Panc1 (cell line): ENCODE measurements at regions not wholly inside any gene's neighbourhood (a gene's known extent, or its start where the extent isn't known, plus 50 kb on each side); places are given as distances from the start of the nearest gene placed in this dataset.

Experiments used
- ATAC-seq: fragments of 200-7000 bp; cut with Tn5 transposase; 2 replicates; pipeline ENCODE4 v1.9.1; 2020; ENCODE audit warnings: mild to moderate bottlenecking, moderate library complexity
- BruUV-seq: library from RNA; stranded (reverse); fragments of 400-500 nt; replicated peaks from 2 replicates; lab custom pipeline; 2021; lab: Mats Ljungman, UMichigan
- CTCF ChIA-PET: fragments of 300-600 bp; sonication (Branson Sonifier 250); formaldehyde crosslinking; loops from one replicate; lab custom pipeline; 2022; ENCODE audit warnings: antibody characterized with exemption; lab: Charles Lee
- POLR2A ChIA-PET: fragments of 300-600 bp; sonication (Branson Sonifier 250); formaldehyde crosslinking; loops from one replicate; lab custom pipeline; 2022; ENCODE audit warnings: antibody characterized with exemption; lab: Charles Lee
- DNase-seq: peaks from one replicate; pipeline ENCODE4 v3.0.0-alpha.2; 2010; ENCODE audit warnings: low read depth, low spot score
- H3K27ac ChIP-seq: 2 replicates; pipeline ENCODE4 v1.5.1; 2011; ENCODE audit warnings: mild to moderate bottlenecking, low read length, inconsistent platforms
- H3K27me3 ChIP-seq: fragments of 200-500 bp; sonication (Bioruptor generic); 2 replicates; pipeline ENCODE4 v1.6.0; 2014; ENCODE audit warnings: low read length, inconsistent platforms; ENCODE audit not compliant: control insufficient read depth, insufficient read depth
- H3K36me3 ChIP-seq: fragments of 200-500 bp; sonication (Bioruptor generic); 2 replicates; pipeline ENCODE4 v1.5.1; 2014; ENCODE audit warnings: inconsistent platforms, mild to moderate bottlenecking, low read length, moderate library complexity; ENCODE audit not compliant: control insufficient read depth, insufficient read depth
- H3K4me1 ChIP-seq: 2 replicates; pipeline ENCODE4 v1.5.1; 2011; ENCODE audit warnings: inconsistent platforms, mild to moderate bottlenecking, low read length, moderate library complexity; ENCODE audit not compliant: control insufficient read depth, insufficient read depth
- H3K4me3 ChIP-seq, 2 experiments: 2 replicates each; pipeline ENCODE4 v1.5.1; 2011 to 2012; ENCODE audit warnings: low read depth in 2 of 2, low read length in 2 of 2, mild to moderate bottlenecking in 2 of 2, inconsistent platforms in 1 of 2, moderate library complexity in 1 of 2
- H3K9me3 ChIP-seq: fragments of 200-500 bp; sonication (Bioruptor generic); 2 replicates; pipeline ENCODE4 v1.5.1; 2014; ENCODE audit warnings: low read depth, mild to moderate bottlenecking, inconsistent platforms, low read length, moderate library complexity; ENCODE audit not compliant: control insufficient read depth, insufficient read depth
- POLR2AphosphoS5 ChIP-seq: IDR thresholded peaks from 2 replicates; pipeline ENCODE4 v1.6.1; 2012; ENCODE audit warnings: mild to moderate bottlenecking, low read depth, low read length, moderate library complexity
- SIN3A ChIP-seq: IDR thresholded peaks from 2 replicates; pipeline ENCODE4 v1.6.1; 2012; ENCODE audit warnings: low read depth, mild to moderate bottlenecking, low read length, moderate library complexity, borderline replicate concordance; ENCODE audit not compliant: insufficient read depth
- TCF7L2 ChIP-seq: IDR thresholded peaks from 2 replicates; pipeline ENCODE4 v1.6.1; 2011; ENCODE audit warnings: mild to moderate bottlenecking, low read depth, low read length, inconsistent platforms
- in situ Hi-C: cut with HindIII; loops from 2 replicates; pipeline ENCODE4 v1.10.0; 2016; ENCODE audit warnings: low sequenced_read_pairs, low pct_unique_long_range_greater_than_20kb
- intact Hi-C: fragments of 100-400 bp; cut with micrococcal nuclease; formaldehyde crosslinking; loops from one replicate; pipeline ENCODE4 v1.10.0; 2022; ENCODE audit not compliant: unreplicated experiment
- TF ChIP-seq, protein P1 (sequence below): fragments of 450-650 bp; IDR thresholded peaks from 2 replicates; pipeline ENCODE4 v1.5.1; 2017; ENCODE audit warnings: mild to moderate bottlenecking
- TF ChIP-seq, protein P2 (sequence below), 2 experiments: IDR thresholded peaks; 2 replicates each; pipeline ENCODE4 v1.6.1; 2011 to 2012; ENCODE audit warnings: low read depth in 2 of 2, control low read depth in 1 of 2, low read length in 1 of 2, mild to moderate bottlenecking in 1 of 2, moderate library complexity in 1 of 2; ENCODE audit not compliant: insufficient read depth in 1 of 2

DNA sequence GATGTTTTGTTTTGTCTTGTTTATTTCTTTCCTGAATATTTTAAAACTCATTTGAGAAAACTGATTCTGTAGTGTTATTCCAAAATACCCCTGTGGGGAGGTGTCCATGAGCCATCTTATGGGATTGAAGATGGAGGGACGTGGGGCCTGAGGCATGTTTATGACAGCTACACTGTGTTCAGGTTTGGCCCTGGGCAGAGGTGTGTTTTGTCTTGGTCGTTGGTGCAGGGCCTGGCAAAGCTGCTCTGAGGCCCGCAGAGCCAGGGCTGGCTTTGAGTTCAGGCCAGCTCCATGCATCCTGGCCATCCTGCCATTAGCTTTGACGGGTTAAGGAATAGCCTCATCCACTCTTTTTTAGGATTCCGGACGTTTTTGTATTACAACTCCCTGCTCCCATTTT lies 68.9 kb downstream of the TMEM18 start:
- BruUV-seq: no TSS peak
- CTCF ChIA-PET: no interaction called here
- Histone ChIP-seq H3K27ac (no peak overlapping the region), H3K4me1 (no peaks in the 10 kb centered on the region), H3K4me3 (no peak overlapping the region), H3K27me3 (no peaks in the 10 kb centered on the region), H3K9me3 (no peaks in the 10 kb centered on the region), H3K36me3 (no peaks in the 10 kb centered on the region)
- POLR2A ChIA-PET: no interaction called here
- no peak for TF ChIP-seq SIN3A
- TF ChIP-seq TCF7L2: no peak
- TF ChIP-seq, protein P1, sequence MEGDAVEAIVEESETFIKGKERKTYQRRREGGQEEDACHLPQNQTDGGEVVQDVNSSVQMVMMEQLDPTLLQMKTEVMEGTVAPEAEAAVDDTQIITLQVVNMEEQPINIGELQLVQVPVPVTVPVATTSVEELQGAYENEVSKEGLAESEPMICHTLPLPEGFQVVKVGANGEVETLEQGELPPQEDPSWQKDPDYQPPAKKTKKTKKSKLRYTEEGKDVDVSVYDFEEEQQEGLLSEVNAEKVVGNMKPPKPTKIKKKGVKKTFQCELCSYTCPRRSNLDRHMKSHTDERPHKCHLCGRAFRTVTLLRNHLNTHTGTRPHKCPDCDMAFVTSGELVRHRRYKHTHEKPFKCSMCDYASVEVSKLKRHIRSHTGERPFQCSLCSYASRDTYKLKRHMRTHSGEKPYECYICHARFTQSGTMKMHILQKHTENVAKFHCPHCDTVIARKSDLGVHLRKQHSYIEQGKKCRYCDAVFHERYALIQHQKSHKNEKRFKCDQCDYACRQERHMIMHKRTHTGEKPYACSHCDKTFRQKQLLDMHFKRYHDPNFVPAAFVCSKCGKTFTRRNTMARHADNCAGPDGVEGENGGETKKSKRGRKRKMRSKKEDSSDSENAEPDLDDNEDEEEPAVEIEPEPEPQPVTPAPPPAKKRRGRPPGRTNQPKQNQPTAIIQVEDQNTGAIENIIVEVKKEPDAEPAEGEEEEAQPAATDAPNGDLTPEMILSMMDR: no peak
- no peak for TF ChIP-seq POLR2AphosphoS5
- TF ChIP-seq, protein P2, sequence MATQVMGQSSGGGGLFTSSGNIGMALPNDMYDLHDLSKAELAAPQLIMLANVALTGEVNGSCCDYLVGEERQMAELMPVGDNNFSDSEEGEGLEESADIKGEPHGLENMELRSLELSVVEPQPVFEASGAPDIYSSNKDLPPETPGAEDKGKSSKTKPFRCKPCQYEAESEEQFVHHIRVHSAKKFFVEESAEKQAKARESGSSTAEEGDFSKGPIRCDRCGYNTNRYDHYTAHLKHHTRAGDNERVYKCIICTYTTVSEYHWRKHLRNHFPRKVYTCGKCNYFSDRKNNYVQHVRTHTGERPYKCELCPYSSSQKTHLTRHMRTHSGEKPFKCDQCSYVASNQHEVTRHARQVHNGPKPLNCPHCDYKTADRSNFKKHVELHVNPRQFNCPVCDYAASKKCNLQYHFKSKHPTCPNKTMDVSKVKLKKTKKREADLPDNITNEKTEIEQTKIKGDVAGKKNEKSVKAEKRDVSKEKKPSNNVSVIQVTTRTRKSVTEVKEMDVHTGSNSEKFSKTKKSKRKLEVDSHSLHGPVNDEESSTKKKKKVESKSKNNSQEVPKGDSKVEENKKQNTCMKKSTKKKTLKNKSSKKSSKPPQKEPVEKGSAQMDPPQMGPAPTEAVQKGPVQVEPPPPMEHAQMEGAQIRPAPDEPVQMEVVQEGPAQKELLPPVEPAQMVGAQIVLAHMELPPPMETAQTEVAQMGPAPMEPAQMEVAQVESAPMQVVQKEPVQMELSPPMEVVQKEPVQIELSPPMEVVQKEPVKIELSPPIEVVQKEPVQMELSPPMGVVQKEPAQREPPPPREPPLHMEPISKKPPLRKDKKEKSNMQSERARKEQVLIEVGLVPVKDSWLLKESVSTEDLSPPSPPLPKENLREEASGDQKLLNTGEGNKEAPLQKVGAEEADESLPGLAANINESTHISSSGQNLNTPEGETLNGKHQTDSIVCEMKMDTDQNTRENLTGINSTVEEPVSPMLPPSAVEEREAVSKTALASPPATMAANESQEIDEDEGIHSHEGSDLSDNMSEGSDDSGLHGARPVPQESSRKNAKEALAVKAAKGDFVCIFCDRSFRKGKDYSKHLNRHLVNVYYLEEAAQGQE (IDR thresholded peaks at IDR 0.05; ENCODE audit: insufficient read depth in 1 of 2, low read depth in 2 of 2, low read length in 1 of 2): no peak
- in situ Hi-C loops: no loop called here
- DNase-seq: no peak
- intact Hi-C loops: no loop called here
- ATAC-seq: no peak

DNA sequence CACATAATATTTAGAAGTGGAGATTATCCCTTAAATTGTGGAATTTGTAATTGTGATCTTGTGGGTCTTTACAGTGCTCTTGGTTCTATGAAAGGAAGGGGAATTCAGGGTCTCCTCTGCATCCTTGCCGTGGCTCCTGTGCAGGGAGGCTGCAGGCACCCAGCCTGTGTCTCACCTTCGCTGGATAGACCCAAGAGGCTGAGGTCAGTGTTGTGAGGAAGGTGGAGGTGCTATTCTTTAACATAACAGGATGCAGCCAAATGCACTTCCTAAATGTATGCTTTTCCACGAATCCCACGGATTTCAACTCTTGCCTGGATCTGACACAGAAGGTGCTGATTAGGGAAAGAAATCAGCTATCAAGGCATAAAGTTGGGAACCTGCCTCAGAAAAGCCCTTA lies 69.5 kb downstream of the TMEM18 start:
- no peaks in the 10 kb centered on the region for H3K36me3 ChIP-seq
- ATAC-seq: no peak
- ChIA-PET CTCF (no interaction called here), POLR2A (no interaction called here)
- no peak for TF ChIP-seq TCF7L2
- no peak for TF ChIP-seq SIN3A
- TF ChIP-seq, protein P2 (IDR thresholded peaks at IDR 0.05; ENCODE audit: insufficient read depth in 1 of 2, low read depth in 2 of 2, low read length in 1 of 2): no peak
- TF ChIP-seq, protein P1: no peak
- no peak for TF ChIP-seq POLR2AphosphoS5
- no TSS peak for BruUV-seq
- DNase-seq: no peak
- no peaks in the 10 kb centered on the region for H3K4me1 ChIP-seq
- intact Hi-C loops (no loop called here), in situ Hi-C loops (no loop called here)
- H3K27ac ChIP-seq: no peak overlapping the region
- H3K4me3 ChIP-seq: no peak overlapping the region
- no peaks in the 10 kb centered on the region for H3K9me3 ChIP-seq
- H3K27me3 ChIP-seq: no peaks in the 10 kb centered on the region
